HL-60 (cell line): ENCODE measurements at regions not wholly inside any gene's neighbourhood (a gene's known extent, or its start where the extent isn't known, plus 50 kb on each side); places are given as distances from the start of the nearest gene placed in this dataset.

Experiments
- DNase-seq, 2 experiments: peaks; one replicate each; pipeline ENCODE4 v3.0.0-alpha.2; 2010 to 2020; ENCODE audit warnings: low read depth in 1 of 2, low spot score in 1 of 2
- H3K27ac ChIP-seq: fragments of 250-450 bp; sonication (Bioruptor Pico); replicated peaks from 2 replicates; pipeline ENCODE4 v1.5.1; 2020; ENCODE audit warnings: mild to moderate bottlenecking, moderate library complexity
- H3K27me3 ChIP-seq: fragments of 250-450 bp; sonication (Bioruptor Pico); 2 replicates; pipeline ENCODE4 v1.5.1; 2021; ENCODE audit warnings: mild to moderate bottlenecking, moderate library complexity; ENCODE audit not compliant: insufficient read depth, poor library complexity, severe bottlenecking
- H3K4me3 ChIP-seq: replicated peaks from 2 replicates; pipeline ENCODE4 v1.5.1; 2011; ENCODE audit warnings: mild to moderate bottlenecking, control low read depth, low read length; ENCODE audit not compliant: insufficient read depth
- GABPA ChIP-seq: IDR thresholded peaks from 2 replicates; pipeline ENCODE4 v1.6.1; 2012; ENCODE audit warnings: low read depth
- POLR2AphosphoS5 ChIP-seq: IDR thresholded peaks from 2 replicates; pipeline ENCODE4 v1.6.1; 2012; ENCODE audit warnings: low read depth
- SPI1 ChIP-seq: IDR thresholded peaks from 2 replicates; pipeline ENCODE4 v1.6.1; 2012; ENCODE audit warnings: low read depth, mild to moderate bottlenecking, borderline replicate concordance
- TF ChIP-seq, protein P1 (sequence below): IDR thresholded peaks from one replicate; pipeline ENCODE4 v1.5.1; 2011; ENCODE audit warnings: low read length, control low read depth, inconsistent platforms; ENCODE audit not compliant: insufficient read depth
- TF ChIP-seq, protein P2 (sequence below): IDR thresholded peaks from 2 replicates; pipeline ENCODE4 v1.6.1; 2012; ENCODE audit warnings: low read depth; ENCODE audit not compliant: insufficient replicate concordance

DNA sequence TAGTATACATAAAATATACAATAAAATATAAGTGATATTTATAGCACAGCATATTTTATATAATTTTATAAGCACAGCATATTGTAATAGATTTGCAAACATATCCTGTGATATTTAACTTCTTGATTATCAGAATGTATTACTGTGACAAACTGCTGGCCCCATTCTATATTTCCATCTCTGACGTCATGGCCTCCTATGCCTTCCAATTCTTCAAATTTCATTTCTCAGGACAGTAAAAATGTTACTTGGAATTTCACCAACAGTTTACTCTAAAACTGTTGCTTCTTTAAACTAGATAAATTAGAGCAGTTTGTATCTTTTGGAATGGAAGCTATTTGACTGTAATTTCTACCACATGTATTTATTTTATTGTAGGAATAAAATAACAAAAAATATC is 102.5 kb upstream of the SLC25A13 start:
- H3K27ac ChIP-seq: no peak overlapping the region
- H3K4me3 ChIP-seq: no peak overlapping the region
- DNase-seq: no peak
- TF ChIP-seq SPI1 (no peak), GABPA (no peak), POLR2AphosphoS5 (no peak)
- TF ChIP-seq, protein P1, sequence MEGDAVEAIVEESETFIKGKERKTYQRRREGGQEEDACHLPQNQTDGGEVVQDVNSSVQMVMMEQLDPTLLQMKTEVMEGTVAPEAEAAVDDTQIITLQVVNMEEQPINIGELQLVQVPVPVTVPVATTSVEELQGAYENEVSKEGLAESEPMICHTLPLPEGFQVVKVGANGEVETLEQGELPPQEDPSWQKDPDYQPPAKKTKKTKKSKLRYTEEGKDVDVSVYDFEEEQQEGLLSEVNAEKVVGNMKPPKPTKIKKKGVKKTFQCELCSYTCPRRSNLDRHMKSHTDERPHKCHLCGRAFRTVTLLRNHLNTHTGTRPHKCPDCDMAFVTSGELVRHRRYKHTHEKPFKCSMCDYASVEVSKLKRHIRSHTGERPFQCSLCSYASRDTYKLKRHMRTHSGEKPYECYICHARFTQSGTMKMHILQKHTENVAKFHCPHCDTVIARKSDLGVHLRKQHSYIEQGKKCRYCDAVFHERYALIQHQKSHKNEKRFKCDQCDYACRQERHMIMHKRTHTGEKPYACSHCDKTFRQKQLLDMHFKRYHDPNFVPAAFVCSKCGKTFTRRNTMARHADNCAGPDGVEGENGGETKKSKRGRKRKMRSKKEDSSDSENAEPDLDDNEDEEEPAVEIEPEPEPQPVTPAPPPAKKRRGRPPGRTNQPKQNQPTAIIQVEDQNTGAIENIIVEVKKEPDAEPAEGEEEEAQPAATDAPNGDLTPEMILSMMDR: no peak
- TF ChIP-seq, protein P2, sequence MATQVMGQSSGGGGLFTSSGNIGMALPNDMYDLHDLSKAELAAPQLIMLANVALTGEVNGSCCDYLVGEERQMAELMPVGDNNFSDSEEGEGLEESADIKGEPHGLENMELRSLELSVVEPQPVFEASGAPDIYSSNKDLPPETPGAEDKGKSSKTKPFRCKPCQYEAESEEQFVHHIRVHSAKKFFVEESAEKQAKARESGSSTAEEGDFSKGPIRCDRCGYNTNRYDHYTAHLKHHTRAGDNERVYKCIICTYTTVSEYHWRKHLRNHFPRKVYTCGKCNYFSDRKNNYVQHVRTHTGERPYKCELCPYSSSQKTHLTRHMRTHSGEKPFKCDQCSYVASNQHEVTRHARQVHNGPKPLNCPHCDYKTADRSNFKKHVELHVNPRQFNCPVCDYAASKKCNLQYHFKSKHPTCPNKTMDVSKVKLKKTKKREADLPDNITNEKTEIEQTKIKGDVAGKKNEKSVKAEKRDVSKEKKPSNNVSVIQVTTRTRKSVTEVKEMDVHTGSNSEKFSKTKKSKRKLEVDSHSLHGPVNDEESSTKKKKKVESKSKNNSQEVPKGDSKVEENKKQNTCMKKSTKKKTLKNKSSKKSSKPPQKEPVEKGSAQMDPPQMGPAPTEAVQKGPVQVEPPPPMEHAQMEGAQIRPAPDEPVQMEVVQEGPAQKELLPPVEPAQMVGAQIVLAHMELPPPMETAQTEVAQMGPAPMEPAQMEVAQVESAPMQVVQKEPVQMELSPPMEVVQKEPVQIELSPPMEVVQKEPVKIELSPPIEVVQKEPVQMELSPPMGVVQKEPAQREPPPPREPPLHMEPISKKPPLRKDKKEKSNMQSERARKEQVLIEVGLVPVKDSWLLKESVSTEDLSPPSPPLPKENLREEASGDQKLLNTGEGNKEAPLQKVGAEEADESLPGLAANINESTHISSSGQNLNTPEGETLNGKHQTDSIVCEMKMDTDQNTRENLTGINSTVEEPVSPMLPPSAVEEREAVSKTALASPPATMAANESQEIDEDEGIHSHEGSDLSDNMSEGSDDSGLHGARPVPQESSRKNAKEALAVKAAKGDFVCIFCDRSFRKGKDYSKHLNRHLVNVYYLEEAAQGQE: no peak
- peaks cover 4% of the 10 kb centered on the region for H3K27me3 ChIP-seq

DNA sequence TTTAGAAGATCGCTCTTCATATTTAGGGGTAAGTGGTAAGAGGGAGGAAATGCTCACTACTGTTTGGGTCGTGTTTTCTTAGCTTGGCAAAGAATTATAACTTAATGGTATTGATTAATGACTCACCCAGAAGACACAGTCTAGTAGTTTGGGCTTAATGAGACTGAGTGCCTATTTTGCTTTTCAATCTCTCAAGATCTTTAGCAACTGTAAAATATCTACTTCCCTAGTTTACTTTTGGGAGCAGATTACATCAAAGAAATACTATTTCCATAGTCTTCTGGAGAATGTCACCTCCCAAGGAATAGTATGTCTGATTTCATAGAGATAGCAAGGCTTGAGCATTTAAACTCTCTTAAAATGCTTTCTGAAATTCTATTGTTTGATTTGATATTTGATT is 100.5 kb upstream of the SLC25A13 start:
- TF ChIP-seq GABPA (no peak), POLR2AphosphoS5 (no peak), SPI1 (no peak)
- TF ChIP-seq, protein P2: no peak
- TF ChIP-seq, protein P1: no peak
- DNase-seq: no peak
- no peak overlapping the region for H3K27ac ChIP-seq
- peaks cover 4% of the 10 kb centered on the region for H3K27me3 ChIP-seq
- H3K4me3 ChIP-seq: no peak overlapping the region

DNA sequence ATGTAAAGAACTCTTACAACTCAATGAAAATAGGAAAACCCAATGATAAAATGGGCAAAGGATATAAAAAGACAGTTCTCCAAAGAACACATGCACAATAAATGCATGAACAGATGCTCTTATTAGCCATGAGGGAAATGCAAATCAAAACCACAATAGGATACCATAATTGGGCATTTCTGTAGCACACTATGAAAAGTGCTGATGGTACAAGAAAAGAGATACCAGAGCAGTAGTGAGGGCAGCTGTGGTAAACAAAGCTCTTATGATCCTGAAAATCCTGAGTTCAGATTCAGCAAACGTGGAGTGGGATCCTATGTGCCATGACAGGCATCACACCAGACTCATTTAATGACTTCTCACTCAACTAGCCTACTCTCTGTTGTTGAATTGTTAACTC is 96.7 kb upstream of the SLC25A13 start:
- TF ChIP-seq POLR2AphosphoS5 (no peak), GABPA (no peak), SPI1 (no peak)
- TF ChIP-seq, protein P2: no peak
- TF ChIP-seq, protein P1: no peak
- H3K27me3 ChIP-seq: peaks cover 8% of the 10 kb centered on the region
- no peak for DNase-seq
- H3K27ac ChIP-seq: no peak overlapping the region
- H3K4me3 ChIP-seq: no peak overlapping the region
